ENCODE measurements at regions not wholly inside any gene's neighbourhood (a gene's known extent, or its start where the extent isn't known, plus 50 kb on each side); places are given as distances from the start of the nearest gene placed in this dataset.

GRCh38 chr7:22579961-22580360 is 80.0 kb upstream of the STEAP1B start (continued):
- TF ChIP-seq ZNF512 (CRISPR knock-in tag; IDR thresholded peaks at IDR 0.05; ENCODE audit: borderline replicate concordance), result no peak
- no peak for TF ChIP-seq KAT7 (CRISPR knock-in tag; IDR thresholded peaks at IDR 0.05; ENCODE audit: borderline replicate concordance)
- TF ChIP-seq NFE2L1 (CRISPR knock-in tag; IDR thresholded peaks at IDR 0.05), result no peak
- TF ChIP-seq ZNF416 (CRISPR knock-in tag; IDR thresholded peaks at IDR 0.05), result no peak
- TF ChIP-seq E2F1 (CRISPR knock-in tag; IDR thresholded peaks at IDR 0.05), result no peak

DNA sequence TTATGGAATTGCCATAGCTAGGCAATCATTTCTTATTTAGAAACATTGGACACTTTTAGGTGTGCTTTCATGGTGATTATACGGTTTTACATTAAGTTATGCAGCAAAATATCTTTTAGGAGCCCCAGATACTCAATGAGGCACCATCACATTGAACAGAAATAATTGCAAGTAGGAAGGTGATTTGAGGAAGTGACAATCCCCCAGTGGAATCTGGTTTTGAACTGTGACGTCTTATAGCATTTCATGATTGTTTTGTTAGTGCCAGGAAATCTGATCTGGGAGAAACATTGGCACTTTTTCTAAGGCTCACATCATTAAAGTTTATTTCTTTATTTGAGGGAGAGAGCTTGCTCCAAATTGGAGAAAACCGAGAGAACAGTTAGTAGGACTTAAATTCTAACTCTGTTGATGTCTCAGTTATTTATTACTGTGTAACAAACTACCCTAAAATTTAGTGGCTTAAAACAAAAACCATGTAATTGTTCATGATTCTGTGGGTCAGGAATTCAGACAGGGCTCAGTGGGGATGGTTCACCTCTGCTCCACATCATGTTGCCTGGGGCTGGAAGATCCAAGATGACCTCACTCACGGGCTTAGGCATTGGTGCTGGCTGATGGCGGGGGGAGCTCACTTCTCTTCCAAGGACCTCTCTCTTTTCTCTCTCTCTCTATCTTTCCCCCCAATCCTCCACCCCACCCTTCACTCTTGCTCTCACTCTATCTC is 78.2 kb upstream of the STEAP1B start:
- ATAC-seq (no peak), DNase-seq (ENCODE audit: low spot score) (no peak)
- no peak overlapping the region for H3K4me3 Mint-ChIP-seq
- H3K36me3 Mint-ChIP-seq, result no peaks in the 10 kb centered on the region
- peaks cover 10% of the 10 kb centered on the region for H3K4me1 Mint-ChIP-seq
- CTCF ChIA-PET, result interaction anchor here (1.0 to 1.5 kb wide), 3 partner anchors 9 to 204 kb away, joined by 3 to 5 read pairs (median 3); no protein-coding TSS in a partner anchor
- H3K27ac Mint-ChIP-seq, result no peak overlapping the region
- POLR2A ChIA-PET, result no interaction called here
- H3K9me3 Mint-ChIP-seq, result peaks cover 13% of the 10 kb centered on the region
- TF ChIP-seq MLX (CRISPR knock-in tag; IDR thresholded peaks at IDR 0.05) (no peak), ZNF263 (CRISPR knock-in tag; IDR thresholded peaks at IDR 0.05; ENCODE audit: low read depth) (no peak), SP1 (CRISPR knock-in tag; conservative IDR thresholded peaks at IDR 0.05) (no peak), NR2C2 (CRISPR knock-in tag; IDR thresholded peaks at IDR 0.05) (no peak), E2F1 (CRISPR knock-in tag; IDR thresholded peaks at IDR 0.05) (no peak), ZNF121 (CRISPR knock-in tag; IDR thresholded peaks at IDR 0.05) (no peak), SOX15 (CRISPR knock-in tag; IDR thresholded peaks at IDR 0.05) (no peak), RELA (CRISPR knock-in tag; IDR thresholded peaks at IDR 0.05; ENCODE audit: borderline replicate concordance) (no peak), ZNF317 (CRISPR knock-in tag; IDR thresholded peaks at IDR 0.05; ENCODE audit: borderline replicate concordance, low read depth) (no peak), ZNF512 (CRISPR knock-in tag; IDR thresholded peaks at IDR 0.05; ENCODE audit: borderline replicate concordance) (no peak), CDX4 (CRISPR knock-in tag; IDR thresholded peaks at IDR 0.05; ENCODE audit: borderline replicate concordance) (no peak), ZNF232 (CRISPR knock-in tag; IDR thresholded peaks at IDR 0.05) (no peak), GRHL2 (CRISPR knock-in tag; IDR thresholded peaks at IDR 0.05; ENCODE audit: insufficient replicate concordance, severe bottlenecking) (no peak), E2F4 (CRISPR knock-in tag; IDR thresholded peaks at IDR 0.05; ENCODE audit: borderline replicate concordance, low read depth) (no peak), TCF7 (CRISPR knock-in tag; IDR thresholded peaks at IDR 0.05; ENCODE audit: low read depth) (no peak)
- TF ChIP-seq, protein P1, sequence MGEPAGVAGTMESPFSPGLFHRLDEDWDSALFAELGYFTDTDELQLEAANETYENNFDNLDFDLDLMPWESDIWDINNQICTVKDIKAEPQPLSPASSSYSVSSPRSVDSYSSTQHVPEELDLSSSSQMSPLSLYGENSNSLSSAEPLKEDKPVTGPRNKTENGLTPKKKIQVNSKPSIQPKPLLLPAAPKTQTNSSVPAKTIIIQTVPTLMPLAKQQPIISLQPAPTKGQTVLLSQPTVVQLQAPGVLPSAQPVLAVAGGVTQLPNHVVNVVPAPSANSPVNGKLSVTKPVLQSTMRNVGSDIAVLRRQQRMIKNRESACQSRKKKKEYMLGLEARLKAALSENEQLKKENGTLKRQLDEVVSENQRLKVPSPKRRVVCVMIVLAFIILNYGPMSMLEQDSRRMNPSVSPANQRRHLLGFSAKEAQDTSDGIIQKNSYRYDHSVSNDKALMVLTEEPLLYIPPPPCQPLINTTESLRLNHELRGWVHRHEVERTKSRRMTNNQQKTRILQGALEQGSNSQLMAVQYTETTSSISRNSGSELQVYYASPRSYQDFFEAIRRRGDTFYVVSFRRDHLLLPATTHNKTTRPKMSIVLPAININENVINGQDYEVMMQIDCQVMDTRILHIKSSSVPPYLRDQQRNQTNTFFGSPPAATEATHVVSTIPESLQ (CRISPR knock-in tag; IDR thresholded peaks at IDR 0.05), result no peak
- no peaks in the 10 kb centered on the region; the same call in 1 of the 2 replicates for H3K27me3 Mint-ChIP-seq (ENCODE audit: low read depth)

Measured in WTC11 (cell line).